ENCODE measurements at regions not wholly inside any gene's neighbourhood (a gene's known extent, or its start where the extent isn't known, plus 50 kb on each side); places are given as distances from the start of the nearest gene placed in this dataset.

DNA sequence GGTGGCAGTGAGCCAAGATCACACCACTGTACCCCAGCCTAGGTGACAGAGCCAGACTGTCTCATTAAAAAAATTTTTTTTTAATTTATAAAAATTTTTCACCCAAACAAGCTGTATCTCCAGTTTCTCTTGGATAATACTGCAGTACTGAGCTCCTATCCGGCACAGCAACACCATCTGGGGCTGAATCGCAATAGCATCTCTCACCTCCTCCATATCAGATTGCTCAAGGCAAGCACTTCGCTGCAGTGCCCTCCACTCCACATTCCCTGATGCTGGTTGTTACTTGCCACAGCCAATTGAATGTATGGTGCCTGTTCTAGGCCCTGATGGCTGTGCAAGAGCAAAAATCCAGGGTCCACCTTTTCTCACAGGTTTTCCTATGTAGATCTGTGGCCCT, 69.3 kb upstream of the FAM241A start:
- TF ChIP-seq CTCF (conservative IDR thresholded peaks at IDR 0.05) = no peak
- H3K27me3 ChIP-seq (ENCODE audit: control insufficient read depth, insufficient read depth, low read length, poor library complexity, severe bottlenecking) = no peaks in the 10 kb centered on the region
- peaks cover 32% of the 10 kb centered on the region for H3K9me3 ChIP-seq (ENCODE audit: control insufficient read depth, low read length)
- H3K27ac ChIP-seq (ENCODE audit: low read depth, low read length) = no peak overlapping the region
- 97 to 100% methylated on average over 2 to 3 of the region's 3 CpGs for WGBS, 2 experiments (ENCODE audit: insufficient coverage in 1 of 2, insufficient read length in 1 of 2)
- Mint-ChIP-seq H3K36me3 (ENCODE audit: low read depth) (peaks cover 4% of the 10 kb centered on the region), H3K27me3 (ENCODE audit: insufficient read depth) (no peaks in the 10 kb centered on the region), H3K9me3 (peaks cover 28% of the 10 kb centered on the region), H3K4me3 (no peak overlapping the region), H3K27ac (no peak overlapping the region), H3K4me1 (peaks cover 29% of the 10 kb centered on the region)
- no peak overlapping the region for H3K4me3 ChIP-seq (ENCODE audit: low read length)
- peaks cover 19% of the 10 kb centered on the region for H3K4me1 ChIP-seq (ENCODE audit: control insufficient read depth, insufficient read depth, low read length)
- DNase-seq = no peak
- H3K36me3 ChIP-seq (ENCODE audit: control insufficient read depth, insufficient read depth, low read length) = no peaks in the 10 kb centered on the region
- no peak overlapping the region for H3K9ac ChIP-seq (ENCODE audit: extremely low read depth, low read length, poor library complexity, severe bottlenecking)

- WGBS, 2 experiments (ENCODE audit: insufficient coverage in 1 of 2, insufficient read length in 1 of 2) = 90% methylated on average over 6 of the region's 6 CpGs; no CpG with 5 or more reads in 1 of the 2 experiments
- peaks cover 4% of the 10 kb centered on the region for H3K36me3 Mint-ChIP-seq (ENCODE audit: low read depth)
- no peaks in the 10 kb centered on the region for H3K36me3 ChIP-seq (ENCODE audit: control insufficient read depth, insufficient read depth, low read length)
- H3K27me3 ChIP-seq (ENCODE audit: control insufficient read depth, insufficient read depth, low read length, poor library complexity, severe bottlenecking) = no peaks in the 10 kb centered on the region
- no peak overlapping the region for H3K9ac ChIP-seq (ENCODE audit: extremely low read depth, low read length, poor library complexity, severe bottlenecking)
- H3K27me3 Mint-ChIP-seq (ENCODE audit: insufficient read depth) = no peaks in the 10 kb centered on the region
- peaks cover 19% of the 10 kb centered on the region for H3K4me1 ChIP-seq (ENCODE audit: control insufficient read depth, insufficient read depth, low read length)
- H3K4me3 Mint-ChIP-seq = no peak overlapping the region
- peaks cover 26% of the 10 kb centered on the region for H3K9me3 Mint-ChIP-seq
- no peak overlapping the region for H3K27ac ChIP-seq (ENCODE audit: low read depth, low read length)
- H3K9me3 ChIP-seq (ENCODE audit: control insufficient read depth, low read length) = peaks cover 30% of the 10 kb centered on the region
- peaks cover 29% of the 10 kb centered on the region for H3K4me1 Mint-ChIP-seq
- TF ChIP-seq CTCF (conservative IDR thresholded peaks at IDR 0.05) = no peak
- no peak overlapping the region for H3K27ac Mint-ChIP-seq
- no peak for DNase-seq
- H3K4me3 ChIP-seq (ENCODE audit: low read length) = no peak overlapping the region
These were observed 68.2 kb upstream of the FAM241A start for GRCh38 chr4:112076919-112077608.

DNA sequence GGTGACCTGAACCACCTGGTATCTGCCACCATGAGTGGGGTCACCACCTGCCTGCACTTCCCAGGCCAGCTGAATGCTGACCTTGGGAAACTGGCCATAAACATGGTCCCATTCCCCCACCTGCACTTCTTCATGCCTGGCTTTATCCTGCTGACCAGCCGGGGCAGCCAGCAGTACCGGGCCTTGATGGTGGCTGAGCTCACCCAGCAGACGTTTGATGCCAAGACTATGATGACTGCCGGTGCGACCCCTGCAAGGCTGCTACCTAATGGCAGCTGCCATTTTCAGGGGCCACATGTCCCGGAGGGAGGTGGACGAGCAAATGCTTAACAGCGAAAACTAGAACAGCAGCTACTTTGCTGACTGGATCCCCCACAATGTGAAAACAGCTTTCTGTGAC, 67.5 kb upstream of the FAM241A start:
- Histone ChIP-seq H3K9me3 (ENCODE audit: control insufficient read depth, low read length) (peaks cover 24% of the 10 kb centered on the region), H3K27me3 (ENCODE audit: control insufficient read depth, insufficient read depth, low read length, poor library complexity, severe bottlenecking) (no peaks in the 10 kb centered on the region), H3K36me3 (ENCODE audit: control insufficient read depth, insufficient read depth, low read length) (no peaks in the 10 kb centered on the region), H3K9ac (ENCODE audit: extremely low read depth, low read length, poor library complexity, severe bottlenecking) (no peak overlapping the region), H3K4me1 (ENCODE audit: control insufficient read depth, insufficient read depth, low read length) (peaks cover 19% of the 10 kb centered on the region), H3K27ac (ENCODE audit: low read depth, low read length) (no peak overlapping the region), H3K4me3 (ENCODE audit: low read length) (no peak overlapping the region)
- Mint-ChIP-seq H3K27ac (no peak overlapping the region), H3K9me3 (peaks cover 20% of the 10 kb centered on the region), H3K4me1 (peaks cover 29% of the 10 kb centered on the region), H3K36me3 (ENCODE audit: low read depth) (peaks cover 4% of the 10 kb centered on the region), H3K27me3 (ENCODE audit: insufficient read depth) (no peaks in the 10 kb centered on the region), H3K4me3 (no peak overlapping the region)
- no peak for DNase-seq
- TF ChIP-seq CTCF (conservative IDR thresholded peaks at IDR 0.05) = no peak
- 96 to 100% methylated on average over 2 to 8 of the region's 8 CpGs for WGBS, 2 experiments (ENCODE audit: insufficient coverage in 1 of 2, insufficient read length in 1 of 2)
